ENCODE measurements at regions not wholly inside any gene's neighbourhood (a gene's known extent, or its start where the extent isn't known, plus 50 kb on each side); places are given as distances from the start of the nearest gene placed in this dataset.

GRCh38 chr2:224213396-224213795 is 174.3 kb upstream of the SERPINE2 start:
- H3K27ac ChIP-seq (ENCODE audit: control insufficient read depth, insufficient read depth, low read length): no peak overlapping the region
- FAIRE-seq: no peak
- dilution Hi-C loops (cut with MboI; ENCODE audit: extremely low pct_ligation_motif_present, low sequenced_read_pairs): no loop called here

GRCh38 chr2:224211791-224212190 is 172.7 kb upstream of the SERPINE2 start:
- DNase-seq (ENCODE audit: low read depth, low spot score) (no peak), FAIRE-seq (no peak)
- H3K4me1 ChIP-seq (ENCODE audit: control insufficient read depth, extremely low read depth, insufficient read depth, low read length): no peaks in the 10 kb centered on the region
- no peaks in the 10 kb centered on the region for H4K20me1 ChIP-seq (ENCODE audit: control insufficient read depth, extremely low read depth, insufficient read depth, low read length)
- H3K27ac ChIP-seq (ENCODE audit: control insufficient read depth, insufficient read depth, low read length): no peak overlapping the region
- no peaks in the 10 kb centered on the region for H3K79me2 ChIP-seq (ENCODE audit: control insufficient read depth, insufficient read depth, low read length)
- H3K4me2 ChIP-seq (ENCODE audit: control insufficient read depth, extremely low read depth, insufficient read depth, low read depth, low read length): no peak overlapping the region
- no peak for TF ChIP-seq CTCF (optimal IDR thresholded peaks at IDR 0.05 in 1 of 3, IDR thresholded peaks at IDR 0.05 in 1 of 3, conservative IDR thresholded peaks at IDR 0.05 in 1 of 3; ENCODE audit: extremely low read depth in 1 of 3, insufficient read depth in 2 of 3, low read length in 3 of 3)
- no peak for TF ChIP-seq EZH2 (IDR thresholded peaks at IDR 0.05; ENCODE audit: low read length)
- H2AFZ ChIP-seq (ENCODE audit: control insufficient read depth, low read length): no peak overlapping the region
- H3K9ac ChIP-seq (ENCODE audit: control insufficient read depth, extremely low read depth, insufficient read depth, low read length): no peak overlapping the region
- dilution Hi-C loops (cut with MboI; ENCODE audit: extremely low pct_ligation_motif_present, low sequenced_read_pairs): no loop called here
- H3K9me3 ChIP-seq (ENCODE audit: control insufficient read depth, low read depth, low read length): no peaks in the 10 kb centered on the region
- no peaks in the 10 kb centered on the region for H3K27me3 ChIP-seq (ENCODE audit: control insufficient read depth, extremely low read depth, insufficient read depth, low read length)
- no peaks in the 10 kb centered on the region for H3K36me3 ChIP-seq (ENCODE audit: control insufficient read depth in 2 of 2, extremely low read depth in 1 of 2, insufficient read depth in 2 of 2, low read length in 2 of 2)
- H3K4me3 ChIP-seq (ENCODE audit: control insufficient read depth in 2 of 3, extremely low read depth in 1 of 3, insufficient read depth in 2 of 3, low read depth in 1 of 3, low read length in 3 of 3): no peak overlapping the region
- no peaks in the 10 kb centered on the region for H3K9me1 ChIP-seq (ENCODE audit: control insufficient read depth, extremely low read depth, insufficient read depth, low read length)

More at GRCh38 chr2:224213396-224213795, 174.3 kb upstream of the SERPINE2 start:
- Histone ChIP-seq H3K36me3 (ENCODE audit: control insufficient read depth in 2 of 2, extremely low read depth in 1 of 2, insufficient read depth in 2 of 2, low read length in 2 of 2) (no peaks in the 10 kb centered on the region), H3K27me3 (ENCODE audit: control insufficient read depth, extremely low read depth, insufficient read depth, low read length) (no peaks in the 10 kb centered on the region), H2AFZ (ENCODE audit: control insufficient read depth, low read length) (no peak overlapping the region), H3K9me3 (ENCODE audit: control insufficient read depth, low read depth, low read length) (no peaks in the 10 kb centered on the region), H3K4me1 (ENCODE audit: control insufficient read depth, extremely low read depth, insufficient read depth, low read length) (no peaks in the 10 kb centered on the region), H3K4me2 (ENCODE audit: control insufficient read depth, extremely low read depth, insufficient read depth, low read depth, low read length) (no peak overlapping the region), H4K20me1 (ENCODE audit: control insufficient read depth, extremely low read depth, insufficient read depth, low read length) (no peaks in the 10 kb centered on the region), H3K9me1 (ENCODE audit: control insufficient read depth, extremely low read depth, insufficient read depth, low read length) (no peaks in the 10 kb centered on the region), H3K4me3 (ENCODE audit: control insufficient read depth in 2 of 3, extremely low read depth in 1 of 3, insufficient read depth in 2 of 3, low read depth in 1 of 3, low read length in 3 of 3) (no peak overlapping the region), H3K79me2 (ENCODE audit: control insufficient read depth, insufficient read depth, low read length) (no peaks in the 10 kb centered on the region), H3K9ac (ENCODE audit: control insufficient read depth, extremely low read depth, insufficient read depth, low read length) (no peak overlapping the region)
- DNase-seq (ENCODE audit: low read depth, low spot score): no peak
- TF ChIP-seq CTCF (optimal IDR thresholded peaks at IDR 0.05 in 1 of 3, IDR thresholded peaks at IDR 0.05 in 1 of 3, conservative IDR thresholded peaks at IDR 0.05 in 1 of 3; ENCODE audit: extremely low read depth in 1 of 3, insufficient read depth in 2 of 3, low read length in 3 of 3) (no peak), EZH2 (IDR thresholded peaks at IDR 0.05; ENCODE audit: low read length) (no peak)
